Endothelial cell of umbilical vein (primary cell): ENCODE measurements at regions not wholly inside any gene's neighbourhood (a gene's known extent, or its start where the extent isn't known, plus 50 kb on each side); places are given as distances from the start of the nearest gene placed in this dataset.

Source experiments
- BruUV-seq: library from RNA; stranded (reverse); fragments of 400-500 nt; replicated peaks from 2 replicates; lab custom pipeline; 2021; lab: Mats Ljungman, UMichigan
- CTCF ChIA-PET: fragments of 300-600, 350-600 bp; sonication (Branson Sonifier 250); formaldehyde crosslinking; loops from one replicate; lab custom pipeline; 2021; ENCODE audit warnings: antibody characterized with exemption, inconsistent platforms; lab: Charles Lee
- POLR2A ChIA-PET: fragments of 300-600, 350-600 bp; sonication (Branson Sonifier 250); formaldehyde crosslinking; loops from one replicate; lab custom pipeline; 2021; ENCODE audit warnings: antibody characterized with exemption, inconsistent platforms; lab: Charles Lee
- DNase-seq: peaks from one replicate; pipeline ENCODE4 v3.0.0-alpha.2; 2011; ENCODE audit warnings: low read depth, low spot score
- FAIRE-seq: peaks from 2 replicates; lab custom pipeline; 2011; peaks lifted over from hg19 to GRCh38; lab: Jason Lieb, UNC
- H2AFZ ChIP-seq: 2 replicates; pipeline ENCODE4 v1.6.0; 2012; ENCODE audit warnings: low read depth, low read length, control low read depth, inconsistent platforms
- H3K27ac ChIP-seq: 2 replicates; pipeline ENCODE4 v1.5.1; 2011; ENCODE audit warnings: low read depth, mild to moderate bottlenecking, control low read depth, low read length, moderate library complexity; ENCODE audit not compliant: insufficient read depth
- H3K27me3 ChIP-seq, 2 experiments: 2 replicates each; pipeline versions ENCODE4 v1.6.0 to v1.6.1; 2011; ENCODE audit warnings: low read length in 2 of 2, mixed read lengths in 1 of 2; ENCODE audit not compliant: control insufficient read depth in 2 of 2, insufficient read depth in 2 of 2
- H3K36me3 ChIP-seq, 2 experiments: 2 replicates in 1 of 2; 3 replicates in 1 of 2; pipeline ENCODE4 v1.5.1; 2011; ENCODE audit warnings: low read length in 2 of 2, mild to moderate bottlenecking in 1 of 2, moderate library complexity in 1 of 2; ENCODE audit not compliant: control insufficient read depth in 2 of 2, insufficient read depth in 2 of 2; ENCODE audit errors: extremely low read depth in 1 of 2
- H3K4me1 ChIP-seq: 3 replicates; pipeline ENCODE4 v1.5.1; 2011; ENCODE audit warnings: mild to moderate bottlenecking, low read length; ENCODE audit not compliant: control insufficient read depth, insufficient read depth; ENCODE audit errors: extremely low read depth
- H3K4me2 ChIP-seq: 2 replicates; pipeline ENCODE4 v1.6.1; 2011; ENCODE audit warnings: low read length, control low read depth, mixed read lengths; ENCODE audit not compliant: insufficient read depth
- H3K4me3 ChIP-seq, 3 experiments: fragments of 200-600 bp in 1 of 3; sonication (generic), shearing (Covaris generic) in 1 of 3; replicated peaks in 1 of 3; 2 replicates each; pipeline ENCODE4 v1.5.1; 2011 to 2016; ENCODE audit warnings: control low read depth in 3 of 3, low read length in 3 of 3, mild to moderate bottlenecking in 2 of 3, inconsistent platforms in 1 of 3, low read depth in 1 of 3, moderate library complexity in 1 of 3; ENCODE audit not compliant: insufficient read depth in 1 of 3
- H3K79me2 ChIP-seq: 2 replicates; pipeline ENCODE4 v1.6.0; 2012; ENCODE audit warnings: low read length, inconsistent platforms; ENCODE audit not compliant: control insufficient read depth, insufficient read depth
- H3K9ac ChIP-seq: replicated peaks from 2 replicates; pipeline ENCODE3; 2011; ENCODE audit warnings: low read length, control low read depth; ENCODE audit not compliant: insufficient read depth; ENCODE audit errors: extremely low read depth
- H3K9me1 ChIP-seq: replicated peaks from 3 replicates; pipeline ENCODE4 v1.6.0; 2011; ENCODE audit warnings: mild to moderate bottlenecking, low read length; ENCODE audit not compliant: control insufficient read depth, insufficient read depth; ENCODE audit errors: extremely low read depth
- H3K9me3 ChIP-seq: replicated peaks from 2 replicates; pipeline ENCODE4 v1.5.1; 2012; ENCODE audit warnings: low read length, inconsistent platforms; ENCODE audit not compliant: control insufficient read depth, insufficient read depth
- H4K20me1 ChIP-seq: replicated peaks from 2 replicates; pipeline ENCODE3; 2011; ENCODE audit warnings: mild to moderate bottlenecking, low read length; ENCODE audit not compliant: control insufficient read depth, insufficient read depth; ENCODE audit errors: extremely low read depth
- CTCF ChIP-seq, 2 donors: IDR thresholded peaks; 1 replicate in 1 of 2; 2 replicates in 1 of 2; pipeline ENCODE4 v1.5.1; 2011; ENCODE audit warnings: low read length in 2 of 2, mild to moderate bottlenecking in 2 of 2, moderate library complexity in 2 of 2, control low read depth in 1 of 2, inconsistent platforms in 1 of 2, low read depth in 1 of 2; ENCODE audit not compliant: insufficient read depth in 1 of 2; ENCODE audit errors: extremely low read depth in 1 of 2
- EZH2 ChIP-seq: IDR thresholded peaks from 2 replicates; pipeline ENCODE4 v1.6.1; 2012; ENCODE audit warnings: borderline replicate concordance, low read depth, mild to moderate bottlenecking, moderate library complexity, low read length, inconsistent platforms; ENCODE audit not compliant: severe bottlenecking
- FOS ChIP-seq: IDR thresholded peaks from 2 replicates; pipeline ENCODE4 v1.6.1; 2011; ENCODE audit warnings: mild to moderate bottlenecking, low read length, moderate library complexity, borderline replicate concordance; ENCODE audit not compliant: insufficient read depth
- GATA2 ChIP-seq: IDR thresholded peaks from 2 replicates; pipeline ENCODE4 v1.7.0; 2011; ENCODE audit warnings: low read depth, mild to moderate bottlenecking, moderate library complexity, mixed read lengths, low read length; ENCODE audit not compliant: insufficient read length, insufficient read depth
- JUN ChIP-seq: IDR thresholded peaks from 2 replicates; pipeline ENCODE4 v1.6.1; 2011; ENCODE audit warnings: borderline replicate concordance, low read depth; ENCODE audit not compliant: insufficient read length, insufficient read depth
- MAX ChIP-seq: IDR thresholded peaks from 2 replicates; pipeline ENCODE4 v1.6.1; 2011; ENCODE audit not compliant: insufficient read depth, insufficient read length
- MYC ChIP-seq: IDR thresholded peaks from one replicate; pipeline ENCODE4 v1.6.1; 2011; ENCODE audit warnings: mild to moderate bottlenecking, low read depth, low read length
- POLR2A ChIP-seq: IDR thresholded peaks from 2 replicates; pipeline ENCODE4 v1.6.1; 2012; ENCODE audit warnings: low read depth, mild to moderate bottlenecking, control low read depth, low read length
- POLR2AphosphoS5 ChIP-seq: IDR thresholded peaks from 2 replicates; pipeline ENCODE4 v1.6.1; 2012; ENCODE audit warnings: low read depth, mild to moderate bottlenecking, control low read depth, low read length, moderate library complexity; ENCODE audit not compliant: insufficient read depth
- dilution Hi-C: fragments of 300-500 bp; cut with MboI; formaldehyde crosslinking; loops from one replicate; pipeline ENCODE4 v1.15.0; 2019; ENCODE audit warnings: low sequenced_read_pairs; ENCODE audit not compliant: extremely low pct_ligation_motif_present
- intact Hi-C: fragments of 100-400 bp; cut with micrococcal nuclease; formaldehyde crosslinking; loops from one replicate; pipeline ENCODE4 v1.10.0; 2022

- ChIA-PET POLR2A (no interaction called here), CTCF (no interaction called here)
- Histone ChIP-seq H3K79me2 (no peaks in the 10 kb centered on the region), H3K9ac (no peak overlapping the region), H2AFZ (no peak overlapping the region), H3K4me3 (no peak overlapping the region), H3K4me2 (no peak overlapping the region), H3K27me3 (no peaks in the 10 kb centered on the region), H3K27ac (no peak overlapping the region), H3K9me1 (no peaks in the 10 kb centered on the region), H3K4me1 (no peaks in the 10 kb centered on the region), H4K20me1 (no peaks in the 10 kb centered on the region), H3K36me3 (no peaks in the 10 kb centered on the region), H3K9me3 (no peaks in the 10 kb centered on the region)
- BruUV-seq: no TSS peak
- no peak for FAIRE-seq
- dilution Hi-C loops: no loop called here
- TF ChIP-seq FOS (no peak), POLR2A (no peak), MAX (no peak), MYC (no peak)
- DNase-seq: no peak
- intact Hi-C loops: no loop called here
Measured at GRCh38 chr16:66006485-66006884, 360.0 kb upstream of the CDH5 start.

- no peaks in the 10 kb centered on the region for H3K79me2 ChIP-seq
- no peak overlapping the region for H2AFZ ChIP-seq
- H3K9me1 ChIP-seq: no peaks in the 10 kb centered on the region
- dilution Hi-C loops: no loop called here
- no peak overlapping the region for H3K27ac ChIP-seq
- CTCF ChIA-PET: no interaction called here
- H3K4me3 ChIP-seq: no peak overlapping the region
- DNase-seq (no peak), FAIRE-seq (no peak)
- intact Hi-C loops: no loop called here
- H3K9ac ChIP-seq: no peak overlapping the region
- no peak overlapping the region for H3K4me2 ChIP-seq
- H4K20me1 ChIP-seq: no peaks in the 10 kb centered on the region
- POLR2A ChIA-PET: no interaction called here
- H3K36me3 ChIP-seq: no peaks in the 10 kb centered on the region
- no peaks in the 10 kb centered on the region for H3K27me3 ChIP-seq
- no peaks in the 10 kb centered on the region for H3K9me3 ChIP-seq
- BruUV-seq: no TSS peak
- TF ChIP-seq POLR2A (no peak), CTCF (IDR thresholded peaks at IDR 0.05; ENCODE audit: extremely low read depth in 1 of 2, insufficient read depth in 1 of 2, low read depth in 1 of 2, low read length in 2 of 2) (no peak), EZH2 (no peak), JUN (no peak), GATA2 (no peak), MYC (no peak), POLR2AphosphoS5 (no peak)
- no peaks in the 10 kb centered on the region for H3K4me1 ChIP-seq
Measured at GRCh38 chr16:66004699-66005098, 361.8 kb upstream of the CDH5 start.
